Prostate gland (tissue), 2 donors: ENCODE measurements at regions not wholly inside any gene's neighbourhood (a gene's known extent, or its start where the extent isn't known, plus 50 kb on each side); places are given as distances from the start of the nearest gene placed in this dataset.

Source experiments
- POLR2A ChIP-seq: fragments of 450-650 bp; IDR thresholded peaks from one replicate; pipeline ENCODE4 v1.6.1; 2016; ENCODE audit warnings: antibody characterized with exemption, mild to moderate bottlenecking
- POLR2AphosphoS5 ChIP-seq: sonication (generic); formaldehyde crosslinking; IDR thresholded peaks from one replicate; pipeline ENCODE4 v1.6.1; 2017; ENCODE audit warnings: antibody characterized with exemption
- TF ChIP-seq, protein P1 (sequence below), 4 experiments: fragments of 200-600 bp in 2 of 4; fragments of 450-650 bp in 2 of 4; sonication (generic) in 2 of 4; IDR thresholded peaks; 1 replicate in 3 of 4; 2 replicates in 1 of 4; pipeline ENCODE4 v1.5.1; 2016 to 2019; ENCODE audit warnings: antibody characterized with exemption in 4 of 4, mild to moderate bottlenecking in 2 of 4, moderate library complexity in 2 of 4

DNA sequence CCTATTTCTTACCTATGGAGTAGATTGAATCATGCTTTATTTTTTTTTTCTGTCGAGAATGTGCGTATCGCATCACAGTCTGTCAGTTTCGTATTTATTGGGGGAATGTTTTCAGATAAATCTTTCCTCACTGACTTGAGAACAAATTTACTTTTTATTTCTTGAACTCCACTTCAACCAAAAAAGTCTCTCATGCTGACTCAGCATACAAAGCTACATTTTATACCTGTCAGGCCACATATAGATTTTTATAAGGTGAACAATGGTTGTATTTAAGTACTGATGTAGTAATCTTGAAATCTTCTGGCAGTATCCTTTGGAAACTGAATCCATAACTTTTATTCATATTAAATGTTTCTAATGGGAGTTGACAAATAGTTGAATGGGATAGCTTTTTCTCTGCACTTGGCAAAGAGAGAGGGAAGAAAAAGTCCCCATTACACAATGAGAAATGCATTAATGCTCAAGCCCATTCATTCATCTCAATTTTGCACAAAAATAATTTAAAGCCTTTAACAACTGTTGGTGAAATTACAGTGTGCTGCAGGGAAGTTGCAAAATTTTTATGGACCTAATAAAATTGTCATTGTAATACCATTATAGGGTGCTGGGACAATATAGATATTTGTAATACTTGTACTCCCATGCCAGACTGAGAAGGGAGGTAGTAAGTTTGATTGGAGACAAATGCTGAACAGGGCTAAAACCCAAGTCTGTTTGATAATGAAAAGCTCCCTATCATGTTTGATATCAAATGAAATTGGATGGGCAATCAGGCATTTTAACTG is 367.6 kb downstream of the HLX start:
- TF ChIP-seq, protein P1, sequence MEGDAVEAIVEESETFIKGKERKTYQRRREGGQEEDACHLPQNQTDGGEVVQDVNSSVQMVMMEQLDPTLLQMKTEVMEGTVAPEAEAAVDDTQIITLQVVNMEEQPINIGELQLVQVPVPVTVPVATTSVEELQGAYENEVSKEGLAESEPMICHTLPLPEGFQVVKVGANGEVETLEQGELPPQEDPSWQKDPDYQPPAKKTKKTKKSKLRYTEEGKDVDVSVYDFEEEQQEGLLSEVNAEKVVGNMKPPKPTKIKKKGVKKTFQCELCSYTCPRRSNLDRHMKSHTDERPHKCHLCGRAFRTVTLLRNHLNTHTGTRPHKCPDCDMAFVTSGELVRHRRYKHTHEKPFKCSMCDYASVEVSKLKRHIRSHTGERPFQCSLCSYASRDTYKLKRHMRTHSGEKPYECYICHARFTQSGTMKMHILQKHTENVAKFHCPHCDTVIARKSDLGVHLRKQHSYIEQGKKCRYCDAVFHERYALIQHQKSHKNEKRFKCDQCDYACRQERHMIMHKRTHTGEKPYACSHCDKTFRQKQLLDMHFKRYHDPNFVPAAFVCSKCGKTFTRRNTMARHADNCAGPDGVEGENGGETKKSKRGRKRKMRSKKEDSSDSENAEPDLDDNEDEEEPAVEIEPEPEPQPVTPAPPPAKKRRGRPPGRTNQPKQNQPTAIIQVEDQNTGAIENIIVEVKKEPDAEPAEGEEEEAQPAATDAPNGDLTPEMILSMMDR (IDR thresholded peaks at IDR 0.05): no peak
- TF ChIP-seq POLR2AphosphoS5 (no peak), POLR2A (no peak)
